Sigmoid colon (tissue), 6 donors: ENCODE measurements at regions not wholly inside any gene's neighbourhood (a gene's known extent, or its start where the extent isn't known, plus 50 kb on each side); places are given as distances from the start of the nearest gene placed in this dataset.
A peak's percentile ranks its signal among the peaks of the same experiment; 100 is the strongest.

ENCODE experiments used
- DNase-seq: peaks from one replicate; pipeline ENCODE4 v3.0.0-alpha.2; 2019
- H3K27ac ChIP-seq, 4 donors: fragments of 200-600 bp; sonication (generic); one replicate each; pipeline ENCODE4 v1.5.1; 2016 to 2019; ENCODE audit warnings: mild to moderate bottlenecking in 1 of 4
- H3K27me3 ChIP-seq, 3 donors: fragments of 200-600 bp; sonication (generic); one replicate each; pipeline ENCODE4 v1.5.1; 2019; ENCODE audit warnings: mild to moderate bottlenecking in 1 of 3
- H3K36me3 ChIP-seq, 4 donors: fragments of 200-600 bp; sonication (generic); one replicate each; pipeline ENCODE4 v1.5.1; 2016 to 2019
- H3K4me1 ChIP-seq, 4 donors: fragments of 200-600 bp; sonication (generic); one replicate each; pipeline ENCODE4 v1.5.1; 2017 to 2019
- H3K4me3 ChIP-seq, 4 donors: fragments of 200-600 bp; sonication (generic); one replicate each; pipeline ENCODE4 v1.5.1; 2017 to 2019; ENCODE audit warnings: mild to moderate bottlenecking in 2 of 4, moderate library complexity in 1 of 4
- H3K9me3 ChIP-seq, 4 donors: fragments of 200-600 bp in 3 of 4; sonication (generic) in 3 of 4; one replicate each; pipeline versions ENCODE4 v1.5.1 to v1.6.1; 2013 to 2019
- CTCF ChIP-seq, 4 experiments: fragments of 450-650 bp in 3 of 4; fragments of 200-600 bp in 1 of 4; IDR thresholded peaks; one replicate each; pipeline ENCODE4 v1.5.1; 2016 to 2019; ENCODE audit warnings: antibody characterized with exemption in 4 of 4, mild to moderate bottlenecking in 3 of 4, moderate library complexity in 2 of 4
- EP300 ChIP-seq, 4 donors: sonication (generic); formaldehyde crosslinking; IDR thresholded peaks; one replicate each; pipeline ENCODE4 v1.6.1; 2017; ENCODE audit warnings: antibody characterized with exemption in 4 of 4
- POLR2A ChIP-seq, 2 donors: fragments of 450-650 bp; IDR thresholded peaks; one replicate each; pipeline ENCODE4 v1.6.1; 2016; ENCODE audit warnings: antibody characterized with exemption in 2 of 2, mild to moderate bottlenecking in 2 of 2, moderate library complexity in 2 of 2
- POLR2AphosphoS5 ChIP-seq, 4 donors: sonication (generic); formaldehyde crosslinking; IDR thresholded peaks; one replicate each; pipeline ENCODE4 v1.6.1; 2017; ENCODE audit warnings: antibody characterized with exemption in 4 of 4
- WGBS, 2 donors: extraction: QIAGEN DNeasy Blood & Tissue Kit; methylation state at CpG; one replicate each; pipeline ENCODE4 v1.1.7; 2013; 5-methylcytosine and 5-hydroxymethylcytosine counted together
- intact Hi-C: fragments of 100-400 bp; cut with DNase I; formaldehyde crosslinking; loops from one replicate; pipeline ENCODE4 v1.15.1; 2023
- donor health status: healthy with polysubstance abuse.
- donor health status: healthy.

GRCh38 chr2:220676695-220677094, 895.4 kb downstream of the EPHA4 start:
- H3K36me3 ChIP-seq, result no peaks in the 10 kb centered on the region
- no peaks in the 10 kb centered on the region for H3K27me3 ChIP-seq
- no peaks in the 10 kb centered on the region for H3K4me1 ChIP-seq
- H3K27ac ChIP-seq, result no peak overlapping the region
- no peak overlapping the region for H3K4me3 ChIP-seq
- 85 to 93% methylated on average over 1 of the region's 1 CpG for WGBS, 2 donors
- TF ChIP-seq CTCF (IDR thresholded peaks at IDR 0.05), result no peak
- TF ChIP-seq POLR2AphosphoS5 (IDR thresholded peaks at IDR 0.05), result no peak
- no peak for TF ChIP-seq POLR2A (IDR thresholded peaks at IDR 0.05)
- TF ChIP-seq EP300 (IDR thresholded peaks at IDR 0.05), result no peak
- no peaks in the 10 kb centered on the region for H3K9me3 ChIP-seq
- no peak for DNase-seq
- intact Hi-C loops, result no loop called here

GRCh38 chr2:220678943-220679342, 893.2 kb downstream of the EPHA4 start:
- Histone ChIP-seq H3K36me3 (no peaks in the 10 kb centered on the region), H3K4me1 (no peaks in the 10 kb centered on the region), H3K4me3 (no peak overlapping the region), H3K27me3 (no peaks in the 10 kb centered on the region), H3K27ac (no peak overlapping the region), H3K9me3 (no peaks in the 10 kb centered on the region)
- TF ChIP-seq POLR2AphosphoS5 (IDR thresholded peaks at IDR 0.05) (no peak), CTCF (IDR thresholded peaks at IDR 0.05) (no peak), POLR2A (IDR thresholded peaks at IDR 0.05) (no peak), EP300 (IDR thresholded peaks at IDR 0.05) (no peak)
- intact Hi-C loops, result no loop called here
- no peak for DNase-seq

GRCh38 chr2:220682616-220683015, 889.5 kb downstream of the EPHA4 start:
- TF ChIP-seq EP300 (IDR thresholded peaks at IDR 0.05) (no peak), POLR2A (IDR thresholded peaks at IDR 0.05) (no peak), POLR2AphosphoS5 (IDR thresholded peaks at IDR 0.05) (no peak), CTCF (IDR thresholded peaks at IDR 0.05) (no peak)
- Histone ChIP-seq H3K4me1 (no peaks in the 10 kb centered on the region), H3K4me3 (no peak overlapping the region), H3K9me3 (no peaks in the 10 kb centered on the region), H3K27me3 (no peaks in the 10 kb centered on the region), H3K27ac (no peak overlapping the region), H3K36me3 (no peaks in the 10 kb centered on the region)
- intact Hi-C loops, result loop anchor here (10.0 kb wide), 1 partner anchor 702 kb away; no protein-coding TSS in a partner anchor
- 62 to 71% methylated on average over 1 of the region's 1 CpG for WGBS, 2 donors
- no peak for DNase-seq

- no peak overlapping the region for H3K4me3 ChIP-seq
- no peaks in the 10 kb centered on the region for H3K4me1 ChIP-seq
- H3K36me3 ChIP-seq, result no peaks in the 10 kb centered on the region
- TF ChIP-seq CTCF (IDR thresholded peaks at IDR 0.05) (no peak), POLR2AphosphoS5 (IDR thresholded peaks at IDR 0.05) (no peak), EP300 (IDR thresholded peaks at IDR 0.05) (no peak), POLR2A (IDR thresholded peaks at IDR 0.05) (no peak)
- 55 to 73% methylated on average over 6 of the region's 6 CpGs for WGBS, 2 donors
- intact Hi-C loops, result loop anchor here (10.0 kb wide), 1 partner anchor 701 kb away; no protein-coding TSS in a partner anchor
- no peaks in the 10 kb centered on the region for H3K9me3 ChIP-seq
- H3K27ac ChIP-seq, result no peak overlapping the region
- no peaks in the 10 kb centered on the region for H3K27me3 ChIP-seq
- no peak for DNase-seq
Measured at GRCh38 chr2:220684099-220684498, 888.0 kb downstream of the EPHA4 start.

- Histone ChIP-seq H3K36me3 (no peaks in the 10 kb centered on the region), H3K27ac (no peak overlapping the region), H3K9me3 (no peaks in the 10 kb centered on the region), H3K27me3 (no peaks in the 10 kb centered on the region), H3K4me1 (no peaks in the 10 kb centered on the region), H3K4me3 (no peak overlapping the region)
- DNase-seq, result peak; percentile 86
- TF ChIP-seq POLR2A (IDR thresholded peaks at IDR 0.05) (no peak), CTCF (IDR thresholded peaks at IDR 0.05) (peak; percentile 26 to 87 (median 86))
- intact Hi-C loops, result loop anchor here (1.0 to 10.0 kb wide), 3 partner anchors 697 to 1281 kb away; no protein-coding TSS in a partner anchor
- WGBS, 2 donors, result 50 to 53% methylated on average over 15 of the region's 15 CpGs
Measured at GRCh38 chr2:220687231-220687843, 884.8 kb downstream of the EPHA4 start.
